CD4-positive, alpha-beta T cell treated with Interferon alpha-2 for 1 hour (primary cell): ENCODE measurements at regions not wholly inside any gene's neighbourhood (a gene's known extent, or its start where the extent isn't known, plus 50 kb on each side); places are given as distances from the start of the nearest gene placed in this dataset.

Source experiments
- DNase-seq, 2 donors: peaks; one replicate each; pipeline ENCODE4 v3.0.0-alpha.2; 2020 to 2022

- peak; percentile 24 to 41 for DNase-seq
Measured at GRCh38 chr3:27590437-27591298, 106.5 kb upstream of the SLC4A7 start.

DNA sequence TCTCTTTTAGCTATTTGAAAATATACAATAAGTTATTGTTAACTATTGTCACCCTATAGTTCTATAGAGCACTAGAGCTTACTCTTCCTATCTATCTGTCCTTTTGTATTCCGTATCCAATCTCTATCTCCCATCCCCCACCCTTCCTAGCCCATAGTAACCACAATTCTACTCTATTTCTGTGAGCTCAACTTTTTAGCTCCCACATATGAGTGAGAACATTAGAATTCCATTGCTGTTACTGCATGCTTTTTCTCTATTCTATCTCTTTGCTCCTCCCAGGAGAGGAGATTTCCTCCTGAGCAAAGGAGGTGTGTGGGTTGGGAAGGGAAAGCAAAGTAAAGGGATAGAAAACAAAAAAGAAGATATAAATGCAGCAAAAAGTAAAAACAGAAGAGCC is 105.6 kb upstream of the SLC4A7 start:
- no peak for DNase-seq

- DNase-seq: no peak
Measured at GRCh38 chr3:27585429-27585828, 101.2 kb upstream of the SLC4A7 start.

GRCh38 chr3:27584874-27585273 is 100.7 kb upstream of the SLC4A7 start:
- DNase-seq: no peak

DNA sequence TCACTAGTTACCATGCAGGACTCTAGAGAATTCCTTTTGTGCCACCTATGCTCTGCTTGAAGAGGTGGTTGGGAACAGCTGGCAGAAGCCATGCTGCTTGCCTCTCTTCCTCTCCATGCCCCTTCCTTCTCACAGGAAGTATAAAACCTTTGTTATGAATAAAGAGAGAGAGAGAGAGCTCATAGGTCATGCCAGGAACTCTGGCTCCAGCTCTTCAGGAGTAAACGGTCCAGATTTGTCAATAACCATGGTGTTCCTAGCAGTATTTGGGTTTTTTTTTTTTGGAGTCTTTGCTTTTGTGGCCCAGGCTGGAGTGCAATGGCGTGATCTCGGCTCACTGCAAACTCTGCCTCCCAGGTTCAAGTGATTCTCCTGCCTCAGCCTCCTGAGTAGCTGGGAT is 97.7 kb upstream of the SLC4A7 start:
- DNase-seq: no peak

- no peak for DNase-seq
Measured at GRCh38 chr3:27578032-27578431, 93.8 kb upstream of the SLC4A7 start.

DNA sequence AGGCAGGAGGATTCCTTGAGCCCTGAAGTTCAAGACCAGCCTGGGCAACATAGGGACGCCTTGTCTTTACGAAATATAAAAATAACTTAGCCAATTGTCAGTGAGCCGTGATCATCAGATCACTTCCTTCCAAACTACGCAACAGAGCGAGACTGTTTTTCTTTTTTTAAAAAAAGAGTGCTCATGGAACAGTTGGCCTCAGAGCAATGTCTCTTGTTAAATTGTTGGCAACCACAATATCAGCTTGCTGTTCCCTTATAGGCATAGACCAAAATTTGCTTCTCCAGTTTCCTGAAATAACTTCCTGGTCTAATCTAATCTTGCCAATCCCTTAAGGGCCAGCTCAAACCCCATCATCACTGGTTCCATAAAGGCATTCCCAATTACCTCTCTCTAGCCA is 93.3 kb upstream of the SLC4A7 start:
- no peak for DNase-seq

GRCh38 chr3:27576171-27576570 is 92.0 kb upstream of the SLC4A7 start:
- no peak for DNase-seq

DNA sequence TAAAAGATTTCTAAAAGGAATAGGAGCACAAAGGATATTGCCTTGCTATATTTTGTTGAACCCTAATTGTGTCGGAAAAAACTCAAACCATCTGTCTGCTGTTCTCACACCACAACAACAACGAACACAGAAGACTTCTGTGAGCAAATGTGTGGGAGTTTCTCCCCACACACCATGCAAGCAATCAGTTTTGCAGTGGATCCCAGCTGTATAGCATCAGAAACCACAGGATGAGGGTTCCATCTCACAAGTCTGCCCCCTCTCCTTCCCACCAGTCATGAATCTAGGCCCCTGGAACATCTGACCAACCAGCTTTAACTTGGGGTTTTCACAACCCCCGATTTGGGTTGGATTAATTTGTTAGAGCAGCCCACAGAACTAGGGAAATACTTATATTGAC is 91.3 kb upstream of the SLC4A7 start:
- no peak for DNase-seq

- no peak for DNase-seq
Measured at GRCh38 chr3:27574438-27574795, 90.2 kb upstream of the SLC4A7 start.

GRCh38 chr3:27573780-27574437 is 89.7 kb upstream of the SLC4A7 start:
- DNase-seq: no peak

- no peak for DNase-seq
Measured at GRCh38 chr3:27573138-27573537, 89.0 kb upstream of the SLC4A7 start.

DNA sequence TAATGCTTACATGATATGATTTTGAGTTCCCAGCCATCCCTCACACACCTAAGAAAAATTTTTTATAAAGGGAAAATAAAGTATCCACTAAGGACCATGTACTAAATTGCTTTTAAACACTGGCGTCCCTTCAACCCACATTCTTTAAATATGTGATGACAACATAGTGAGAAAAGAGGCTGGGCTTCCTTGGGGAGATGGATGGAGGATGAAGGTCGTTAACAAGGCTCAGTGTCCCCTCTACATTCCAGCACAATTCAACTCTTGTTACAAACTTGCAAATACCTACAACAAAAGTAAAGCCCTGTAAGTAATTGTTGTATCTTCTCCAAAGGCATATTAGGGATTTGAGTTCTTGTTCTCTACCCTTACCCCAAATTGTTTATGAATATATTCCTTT is 87.2 kb upstream of the SLC4A7 start:
- no peak for DNase-seq

- DNase-seq: no peak
Measured at GRCh38 chr3:27570421-27571106, 86.4 kb upstream of the SLC4A7 start.

GRCh38 chr3:27568393-27568792 is 84.2 kb upstream of the SLC4A7 start:
- no peak for DNase-seq

DNA sequence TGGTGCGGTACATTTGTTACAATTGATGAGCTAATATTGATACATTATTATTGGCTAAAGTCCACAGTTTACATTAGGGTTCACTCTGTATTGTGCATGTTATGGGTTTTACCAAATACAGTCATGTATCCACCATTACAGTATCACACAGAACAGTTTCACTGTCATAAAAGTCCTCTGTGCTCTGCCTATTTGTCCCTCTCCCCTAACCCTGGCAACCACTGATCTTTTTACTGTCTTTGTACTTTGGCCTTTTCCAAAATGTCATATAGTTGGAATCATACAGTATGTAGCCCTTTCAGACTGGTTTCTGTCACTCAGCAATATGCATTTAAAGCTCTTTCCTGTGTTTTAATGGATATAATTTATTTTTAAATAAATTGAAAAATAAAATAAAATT is 83.1 kb upstream of the SLC4A7 start:
- DNase-seq: no peak

- DNase-seq: no peak
Measured at GRCh38 chr3:27565201-27565852, 81.1 kb upstream of the SLC4A7 start.

- DNase-seq: no peak
Measured at GRCh38 chr3:27561576-27561975, 77.4 kb upstream of the SLC4A7 start.

DNA sequence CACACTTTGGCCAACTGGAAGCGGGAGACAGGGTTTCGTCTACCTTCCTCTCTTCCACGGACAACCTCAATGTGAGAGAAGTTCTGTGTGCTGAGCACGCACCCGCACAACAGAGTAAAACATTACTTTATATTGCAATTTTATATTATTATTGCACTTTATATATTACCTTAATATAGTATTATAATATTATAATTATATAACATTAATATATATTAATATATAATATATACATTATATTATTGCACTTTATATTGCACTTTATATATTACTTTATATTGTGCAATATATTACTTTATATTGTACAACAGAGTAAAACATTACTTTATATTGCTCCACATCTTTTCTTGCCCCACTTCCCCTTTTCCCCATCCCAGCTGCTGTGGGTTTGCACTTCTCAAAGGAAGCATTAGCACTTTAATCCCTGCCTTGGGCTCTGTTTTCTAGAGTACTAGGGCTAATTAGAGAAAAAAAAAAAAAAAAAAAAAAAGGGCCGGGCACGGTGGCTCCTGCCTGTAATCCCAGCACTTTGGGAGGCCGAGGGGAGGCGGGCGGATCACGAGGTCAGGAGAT is 76.4 kb upstream of the SLC4A7 start:
- DNase-seq: peak in 1 of 2 donors; percentile 23

DNA sequence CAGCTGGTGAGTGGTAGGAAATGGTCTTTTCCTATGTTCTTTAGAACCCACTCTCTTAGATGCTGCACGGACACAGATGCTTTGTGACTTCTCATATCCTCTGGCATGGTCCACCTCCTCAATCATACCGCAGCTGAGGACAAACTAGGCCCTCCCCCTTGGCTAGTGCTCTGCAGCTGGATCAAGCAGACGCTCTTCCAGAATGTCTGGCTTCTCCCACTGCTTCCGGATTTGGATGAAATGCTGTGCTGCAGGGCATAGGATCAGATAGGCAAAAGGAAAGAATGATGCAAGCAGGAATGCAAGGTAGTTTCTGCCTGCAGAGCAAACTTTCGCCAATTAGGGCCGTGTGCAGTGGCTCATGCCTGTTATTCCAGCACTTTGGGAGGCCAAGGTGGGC is 75.7 kb upstream of the SLC4A7 start:
- DNase-seq: no peak

DNA sequence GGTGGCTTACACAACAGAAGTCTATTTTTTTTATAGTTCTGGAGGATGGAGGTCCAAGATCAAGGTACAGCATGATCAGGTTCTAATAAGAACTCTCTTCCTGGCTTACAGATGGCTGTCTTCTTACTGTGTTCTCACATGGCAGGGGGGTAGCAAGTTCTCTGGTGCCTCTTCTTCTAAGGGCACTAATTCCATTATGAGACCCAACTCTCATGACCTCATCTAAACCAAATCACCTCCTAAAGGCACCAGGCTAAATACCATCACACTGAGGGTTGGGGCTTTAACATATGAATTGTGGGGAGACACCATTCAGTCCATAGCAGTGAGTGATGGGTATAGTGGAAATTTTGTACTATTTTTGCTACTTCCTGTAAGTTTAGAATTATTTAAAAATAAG is 75.2 kb upstream of the SLC4A7 start:
- DNase-seq: no peak

DNA sequence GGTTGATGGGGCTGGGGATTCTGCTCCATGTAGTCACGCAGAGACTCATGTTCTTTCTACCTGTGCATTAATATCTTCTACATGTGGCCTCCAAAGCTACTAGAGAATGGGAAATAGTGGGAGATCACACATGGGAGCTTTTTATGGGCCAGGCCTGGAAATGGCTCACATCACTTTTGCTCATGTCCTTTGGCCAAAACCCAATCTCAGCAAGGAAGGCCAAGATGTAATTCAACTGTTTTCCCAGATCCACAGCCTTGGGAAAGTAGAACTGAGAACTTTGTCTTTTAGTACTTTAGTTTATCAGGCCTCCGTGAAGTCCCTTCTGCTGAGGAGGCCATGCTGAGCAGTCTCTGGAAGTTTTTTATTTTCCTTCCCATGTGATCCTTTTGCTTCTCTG is 73.2 kb upstream of the SLC4A7 start:
- no peak for DNase-seq

GRCh38 chr3:27556887-27557286 is 72.7 kb upstream of the SLC4A7 start:
- no peak for DNase-seq
